ENCODE measurements at regions not wholly inside any gene's neighbourhood (a gene's known extent, or its start where the extent isn't known, plus 50 kb on each side); places are given as distances from the start of the nearest gene placed in this dataset.
"Not testable (repeated sequence)": the region's sequence is repeated elsewhere in the genome, so short reads cannot be mapped to it uniquely, and the experiment has no call there.

DNA sequence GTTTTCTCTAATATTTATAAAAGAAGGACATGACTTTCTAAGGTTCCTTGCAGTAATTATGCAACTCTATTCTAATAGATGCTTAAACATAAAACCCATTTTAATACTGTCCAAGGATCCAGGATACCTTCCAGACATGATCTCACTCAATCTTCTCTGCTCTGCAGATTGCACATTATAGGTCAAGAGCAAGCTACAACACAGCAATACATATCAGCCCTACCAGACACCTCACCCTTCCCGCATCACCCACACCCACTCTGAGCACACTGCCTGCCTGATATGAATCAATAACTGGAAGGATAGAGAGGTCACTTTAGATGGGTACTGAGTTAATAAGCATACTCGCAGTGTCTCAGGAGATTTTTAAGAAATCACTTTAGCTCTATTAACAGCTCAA, 74.0 kb upstream of the NBPF26 start:
- not testable (repeated sequence) for H3K36me3 Mint-ChIP-seq (ENCODE audit: insufficient read depth); ATAC-seq; H3K9me3 Mint-ChIP-seq; H3K4me3 Mint-ChIP-seq; H3K27me3 Mint-ChIP-seq (ENCODE audit: low read depth); DNase-seq; H3K4me1 Mint-ChIP-seq (ENCODE audit: low read depth)

DNA sequence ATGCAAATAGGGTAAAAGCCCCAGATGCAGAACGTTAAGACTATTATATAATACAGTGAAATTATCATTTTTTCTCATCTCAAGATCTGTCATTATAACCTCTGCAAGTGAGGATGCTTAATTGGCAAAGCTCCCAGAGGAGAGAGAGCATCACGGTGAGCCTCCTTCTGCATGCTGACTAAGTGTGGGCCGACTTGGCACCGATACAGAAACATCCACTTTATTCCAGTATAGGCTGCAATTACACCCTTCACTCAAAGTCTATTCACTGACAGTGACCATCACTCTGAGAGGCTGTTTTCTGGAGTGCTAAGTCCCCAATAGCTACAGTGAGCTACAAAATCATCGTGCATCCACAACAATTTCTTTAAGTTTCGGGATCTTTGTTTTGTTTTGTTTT, 69.6 kb upstream of the NBPF26 start:
- H3K4me1 Mint-ChIP-seq (ENCODE audit: low read depth); H3K27me3 Mint-ChIP-seq (ENCODE audit: low read depth); ATAC-seq; H3K4me3 Mint-ChIP-seq; H3K36me3 Mint-ChIP-seq (ENCODE audit: insufficient read depth); DNase-seq; H3K9me3 Mint-ChIP-seq: not testable (repeated sequence)

GRCh38 chr1:120655394-120655793, 68.4 kb upstream of the NBPF26 start:
- ATAC-seq; H3K27me3 Mint-ChIP-seq (ENCODE audit: low read depth); H3K4me3 Mint-ChIP-seq; H3K4me1 Mint-ChIP-seq (ENCODE audit: low read depth); H3K36me3 Mint-ChIP-seq (ENCODE audit: insufficient read depth); H3K9me3 Mint-ChIP-seq; DNase-seq: not testable (repeated sequence)

DNA sequence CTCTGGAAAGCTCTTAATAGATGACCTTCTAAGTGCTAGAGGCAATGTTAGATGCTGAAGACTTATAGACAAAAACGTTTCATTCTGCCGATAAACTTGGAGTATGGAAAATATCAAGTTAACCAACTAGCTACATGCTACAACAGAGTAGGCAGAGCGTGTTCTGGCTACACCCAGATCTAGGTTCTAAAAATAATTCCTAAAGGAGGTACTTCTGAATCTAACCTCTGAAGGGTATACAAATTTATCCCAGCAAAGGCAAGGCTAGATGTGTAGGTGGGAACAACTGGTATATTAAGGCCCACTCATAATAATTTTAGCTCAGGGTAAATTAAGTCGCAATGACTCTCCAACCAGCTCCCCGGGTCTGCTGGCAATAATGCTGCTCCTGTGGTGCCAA, 67.6 kb upstream of the NBPF26 start:
- H3K9me3 Mint-ChIP-seq; ATAC-seq; H3K36me3 Mint-ChIP-seq (ENCODE audit: insufficient read depth); H3K4me3 Mint-ChIP-seq; H3K4me1 Mint-ChIP-seq (ENCODE audit: low read depth); DNase-seq; H3K27me3 Mint-ChIP-seq (ENCODE audit: low read depth): not testable (repeated sequence)

DNA sequence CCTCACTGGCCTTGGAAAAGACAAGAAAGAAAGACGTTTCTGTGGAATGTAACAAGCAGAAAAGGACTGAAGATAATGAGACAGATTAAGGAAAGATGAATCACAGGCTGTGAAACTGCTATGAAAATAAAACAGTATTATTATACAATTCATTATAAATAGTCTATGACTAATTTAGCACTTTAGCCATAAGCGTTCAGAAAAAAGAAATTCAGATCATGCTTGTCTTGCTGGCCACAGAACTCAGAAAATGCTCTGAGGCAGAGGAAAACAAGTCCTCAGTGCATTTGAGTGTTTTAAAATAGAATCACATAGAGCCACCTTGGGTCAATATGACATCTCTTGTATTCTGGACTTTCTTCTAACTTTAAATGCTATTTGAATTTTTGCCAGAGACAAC, 65.9 kb upstream of the NBPF26 start:
- not testable (repeated sequence) for ATAC-seq; H3K4me1 Mint-ChIP-seq (ENCODE audit: low read depth); H3K9me3 Mint-ChIP-seq; H3K36me3 Mint-ChIP-seq (ENCODE audit: insufficient read depth); H3K4me3 Mint-ChIP-seq; DNase-seq; H3K27me3 Mint-ChIP-seq (ENCODE audit: low read depth)

- DNase-seq; H3K4me1 Mint-ChIP-seq (ENCODE audit: low read depth); H3K9me3 Mint-ChIP-seq; ATAC-seq; H3K36me3 Mint-ChIP-seq (ENCODE audit: insufficient read depth); H3K27me3 Mint-ChIP-seq (ENCODE audit: low read depth); H3K4me3 Mint-ChIP-seq: not testable (repeated sequence)
Observed at GRCh38 chr1:120658622-120659021, 65.1 kb upstream of the NBPF26 start.

DNA sequence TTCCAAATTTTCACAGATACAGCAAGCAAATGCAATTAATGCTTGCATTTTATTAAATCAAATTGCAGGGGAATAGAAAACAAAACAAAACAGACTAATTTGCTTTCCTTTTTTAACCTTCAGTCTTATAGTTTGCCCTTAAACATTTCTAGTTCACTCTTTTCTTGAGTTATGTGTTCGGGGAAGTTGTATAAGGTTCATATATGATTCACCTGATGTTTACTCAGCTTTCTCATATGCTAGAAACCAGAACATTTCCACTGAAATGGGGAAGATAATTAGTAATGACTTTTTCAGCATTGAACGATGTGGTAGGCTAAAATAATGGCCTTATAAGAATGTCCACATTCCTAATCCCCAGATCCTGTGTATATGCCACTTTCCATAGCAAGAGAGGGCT, 64.6 kb upstream of the NBPF26 start:
- H3K9me3 Mint-ChIP-seq; H3K36me3 Mint-ChIP-seq (ENCODE audit: insufficient read depth); DNase-seq; ATAC-seq; H3K27me3 Mint-ChIP-seq (ENCODE audit: low read depth); H3K4me1 Mint-ChIP-seq (ENCODE audit: low read depth); H3K4me3 Mint-ChIP-seq: not testable (repeated sequence)

GRCh38 chr1:120664376-120665249, 59.1 kb upstream of the NBPF26 start:
- peak in 1 of 2 donors; percentile 13 for ATAC-seq
- H3K9me3 Mint-ChIP-seq; DNase-seq; H3K27me3 Mint-ChIP-seq (ENCODE audit: low read depth); H3K36me3 Mint-ChIP-seq (ENCODE audit: insufficient read depth); H3K4me1 Mint-ChIP-seq (ENCODE audit: low read depth): not testable (repeated sequence)
- peak overlapping the region; percentile 81 for H3K4me3 Mint-ChIP-seq

GRCh38 chr1:120665250-120665577, 58.5 kb upstream of the NBPF26 start:
- H3K4me1 Mint-ChIP-seq (ENCODE audit: low read depth); H3K9me3 Mint-ChIP-seq; DNase-seq; H3K27me3 Mint-ChIP-seq (ENCODE audit: low read depth); H3K36me3 Mint-ChIP-seq (ENCODE audit: insufficient read depth): not testable (repeated sequence)
- peak; percentile 99 for ATAC-seq
- peak overlapping the region; percentile 81 for H3K4me3 Mint-ChIP-seq

GRCh38 chr1:120668187-120668586, 55.6 kb upstream of the NBPF26 start:
- peak in 1 of 2 donors; percentile 6 for ATAC-seq
- not testable (repeated sequence) for H3K27me3 Mint-ChIP-seq (ENCODE audit: low read depth); H3K9me3 Mint-ChIP-seq; H3K36me3 Mint-ChIP-seq (ENCODE audit: insufficient read depth); DNase-seq; H3K4me1 Mint-ChIP-seq (ENCODE audit: low read depth); H3K4me3 Mint-ChIP-seq
